ENCODE measurements at regions not wholly inside any gene's neighbourhood (a gene's known extent, or its start where the extent isn't known, plus 50 kb on each side); places are given as distances from the start of the nearest gene placed in this dataset.

GRCh38 chr1:234879147-234880080 is 249.2 kb downstream of the TOMM20 start:
- H3K27ac Mint-ChIP-seq = peak overlapping the region; percentile 44
- DNase-seq (no peak), ATAC-seq (no peak)
- H3K9me3 Mint-ChIP-seq = no peaks in the 10 kb centered on the region
- no peaks in the 10 kb centered on the region for H3K36me3 Mint-ChIP-seq (ENCODE audit: low read depth)
- peaks cover 2% of the 10 kb centered on the region for H3K27me3 Mint-ChIP-seq
- peaks cover 58% of the 10 kb centered on the region for H3K4me1 Mint-ChIP-seq (ENCODE audit: low read depth)
- ChIA-PET POLR2A (interaction anchor here (0.9 kb wide), 1 partner anchor 145 kb away, joined by 3 read pairs; no protein-coding TSS in a partner anchor), CTCF (no interaction called here)
- no peak for TF ChIP-seq CTCF (IDR thresholded peaks at IDR 0.05)
- intact Hi-C loops (cut with micrococcal nuclease) = no loop called here
- H3K4me3 Mint-ChIP-seq = no peak overlapping the region

GRCh38 chr1:234878288-234878687 is 250.3 kb downstream of the TOMM20 start:
- intact Hi-C loops (cut with micrococcal nuclease) = no loop called here
- Mint-ChIP-seq H3K4me1 (ENCODE audit: low read depth) (peaks cover 57% of the 10 kb centered on the region), H3K4me3 (no peak overlapping the region), H3K27ac (no peak overlapping the region), H3K9me3 (no peaks in the 10 kb centered on the region), H3K36me3 (ENCODE audit: low read depth) (no peaks in the 10 kb centered on the region), H3K27me3 (peaks cover 2% of the 10 kb centered on the region)
- no peak for ATAC-seq
- ChIA-PET CTCF (interaction anchor here (0.6 kb wide), 1 partner anchor 112 kb away, joined by 3 read pairs; no protein-coding TSS in a partner anchor), POLR2A (no interaction called here)
- DNase-seq = no peak
- TF ChIP-seq CTCF (IDR thresholded peaks at IDR 0.05) = no peak

GRCh38 chr1:234877761-234878160 is 250.9 kb downstream of the TOMM20 start:
- TF ChIP-seq CTCF (IDR thresholded peaks at IDR 0.05) = no peak
- intact Hi-C loops (cut with micrococcal nuclease) = no loop called here
- Mint-ChIP-seq H3K4me3 (no peak overlapping the region), H3K27ac (no peak overlapping the region), H3K4me1 (ENCODE audit: low read depth) (peaks cover 55% of the 10 kb centered on the region), H3K36me3 (ENCODE audit: low read depth) (no peaks in the 10 kb centered on the region), H3K9me3 (no peaks in the 10 kb centered on the region), H3K27me3 (peaks cover 2% of the 10 kb centered on the region)
- POLR2A ChIA-PET = no interaction called here
- CTCF ChIA-PET = interaction anchor here (0.6 kb wide), 1 partner anchor 112 kb away, joined by 3 read pairs; no protein-coding TSS in a partner anchor
- DNase-seq (no peak), ATAC-seq (no peak)

- Mint-ChIP-seq H3K4me3 (no peak overlapping the region), H3K4me1 (ENCODE audit: low read depth) (peaks cover 43% of the 10 kb centered on the region), H3K27me3 (no peaks in the 10 kb centered on the region), H3K9me3 (no peaks in the 10 kb centered on the region), H3K27ac (peak overlapping the region; percentile 82), H3K36me3 (ENCODE audit: low read depth) (no peaks in the 10 kb centered on the region)
- DNase-seq (peak; percentile 82), ATAC-seq (peak; percentile 81)
- intact Hi-C loops (cut with micrococcal nuclease) = no loop called here
- TF ChIP-seq CTCF (IDR thresholded peaks at IDR 0.05) = no peak
- POLR2A ChIA-PET = interaction anchor here (0.6 kb wide), 1 partner anchor 125 kb away, joined by 4 read pairs; no protein-coding TSS in a partner anchor
- CTCF ChIA-PET = interaction anchor here (1.1 kb wide), 1 partner anchor 50 kb away, joined by 4 read pairs; no protein-coding TSS in a partner anchor
Observed at GRCh38 chr1:234875953-234876855, 252.4 kb downstream of the TOMM20 start.

All from activated CD8-positive, alpha-beta T cell treated with anti-CD3 and anti-CD28 coated beads for 36 hours (primary cell).